ENCODE measurements at regions not wholly inside any gene's neighbourhood (a gene's known extent, or its start where the extent isn't known, plus 50 kb on each side); places are given as distances from the start of the nearest gene placed in this dataset.

- Histone ChIP-seq H3K27me3 (replicated peaks; ENCODE audit: insufficient read depth) (no peaks in the 10 kb centered on the region), H3K4me3 (no peak overlapping the region), H3K27ac (no peak overlapping the region), H3K9me3 (no peaks in the 10 kb centered on the region), H3K4me1 (replicated peaks) (no peaks in the 10 kb centered on the region), H3K36me3 (no peaks in the 10 kb centered on the region)
- no peak for TF ChIP-seq POLR2AphosphoS5 (IDR thresholded peaks at IDR 0.05)
- no peak for TF ChIP-seq POLR2A (IDR thresholded peaks at IDR 0.05)
- TF ChIP-seq CTCF (IDR thresholded peaks at IDR 0.05), result no peak
- 48% methylated on average over 1 of the region's 1 CpG for WGBS
- DNase-seq (ENCODE audit: low spot score), result no peak
- intact Hi-C loops (cut with DNase I), result no loop called here
Measured at GRCh38 chr17:73733517-73733916, 89.3 kb upstream of the SDK2 start.

- intact Hi-C loops (cut with DNase I), result no loop called here
- 81% methylated on average over 6 of the region's 6 CpGs for WGBS
- H3K4me3 ChIP-seq, result no peak overlapping the region
Measured at GRCh38 chr17:73735245-73735644, 91.0 kb upstream of the SDK2 start.

GRCh38 chr17:73738751-73739575 is 94.7 kb upstream of the SDK2 start:
- Histone ChIP-seq H3K9me3 (no peaks in the 10 kb centered on the region), H3K4me3 (no peak overlapping the region), H3K36me3 (no peaks in the 10 kb centered on the region), H3K4me1 (replicated peaks) (no peaks in the 10 kb centered on the region), H3K27ac (no peak overlapping the region), H3K27me3 (replicated peaks; ENCODE audit: insufficient read depth) (no peaks in the 10 kb centered on the region)
- 48% methylated on average over 16 of the region's 16 CpGs for WGBS
- no peak for DNase-seq (ENCODE audit: low spot score)
- intact Hi-C loops (cut with DNase I), result no loop called here
- TF ChIP-seq POLR2A (IDR thresholded peaks at IDR 0.05) (no peak), CTCF (IDR thresholded peaks at IDR 0.05) (no peak), POLR2AphosphoS5 (IDR thresholded peaks at IDR 0.05) (no peak)

More at GRCh38 chr17:73735245-73735644, 91.0 kb upstream of the SDK2 start:
- TF ChIP-seq CTCF (IDR thresholded peaks at IDR 0.05), result no peak
- TF ChIP-seq POLR2A (IDR thresholded peaks at IDR 0.05), result no peak
- no peak for TF ChIP-seq POLR2AphosphoS5 (IDR thresholded peaks at IDR 0.05)
- no peaks in the 10 kb centered on the region for H3K36me3 ChIP-seq
- H3K27ac ChIP-seq, result no peak overlapping the region
- H3K9me3 ChIP-seq, result no peaks in the 10 kb centered on the region
- no peaks in the 10 kb centered on the region for H3K27me3 ChIP-seq (replicated peaks; ENCODE audit: insufficient read depth)
- DNase-seq (ENCODE audit: low spot score), result no peak
- no peaks in the 10 kb centered on the region for H3K4me1 ChIP-seq (replicated peaks)

GRCh38 chr17:73740370-73740769 is 96.1 kb upstream of the SDK2 start:
- no peaks in the 10 kb centered on the region for H3K4me1 ChIP-seq (replicated peaks)
- no peaks in the 10 kb centered on the region for H3K36me3 ChIP-seq
- no peak overlapping the region for H3K27ac ChIP-seq
- intact Hi-C loops (cut with DNase I), result no loop called here
- no peak for DNase-seq (ENCODE audit: low spot score)
- H3K4me3 ChIP-seq, result no peak overlapping the region
- no peak for TF ChIP-seq POLR2AphosphoS5 (IDR thresholded peaks at IDR 0.05)
- no peak for TF ChIP-seq CTCF (IDR thresholded peaks at IDR 0.05)
- no peaks in the 10 kb centered on the region for H3K27me3 ChIP-seq (replicated peaks; ENCODE audit: insufficient read depth)
- no peaks in the 10 kb centered on the region for H3K9me3 ChIP-seq
- WGBS, result 74% methylated on average over 8 of the region's 8 CpGs

GRCh38 chr17:73742948-73743381 is 98.7 kb upstream of the SDK2 start:
- Histone ChIP-seq H3K9me3 (no peaks in the 10 kb centered on the region), H3K27me3 (replicated peaks; ENCODE audit: insufficient read depth) (no peaks in the 10 kb centered on the region), H3K4me1 (replicated peaks) (no peaks in the 10 kb centered on the region), H3K4me3 (no peak overlapping the region), H3K36me3 (no peaks in the 10 kb centered on the region), H3K27ac (no peak overlapping the region)
- whole genome bisulfite sequencing, result 39% methylated on average over 17 of the region's 17 CpGs
- DNase-seq (ENCODE audit: low spot score), result no peak
- intact Hi-C loops (cut with DNase I), result no loop called here
- TF ChIP-seq POLR2A (IDR thresholded peaks at IDR 0.05) (no peak), CTCF (IDR thresholded peaks at IDR 0.05) (no peak), POLR2AphosphoS5 (IDR thresholded peaks at IDR 0.05) (no peak)

All from prostate gland (tissue), 2 donors.